Adrenal gland (tissue), 9 donors: ENCODE measurements at regions not wholly inside any gene's neighbourhood (a gene's known extent, or its start where the extent isn't known, plus 50 kb on each side); places are given as distances from the start of the nearest gene placed in this dataset.

Source experiments
- DNase-seq, 7 donors: peaks; one replicate each; pipeline ENCODE4 v3.0.0-alpha.2; 2019 to 2020
- H3K27ac ChIP-seq, 5 donors: fragments of 200-600 bp; sonication (generic) in 4 of 5; 1 replicate in 3 of 5; 2 replicates in 2 of 5; pipeline versions ENCODE4 v1.5.1 to v1.8.0; 2016 to 2020; ENCODE audit warnings: mild to moderate bottlenecking in 1 of 5
- H3K27me3 ChIP-seq: fragments of 200-600 bp; 2 replicates; pipeline ENCODE4 v1.8.0; 2021
- H3K36me3 ChIP-seq, 2 donors: fragments of 200-600 bp; replicated peaks in 1 of 2; 1 replicate in 1 of 2; 2 replicates in 1 of 2; pipeline versions ENCODE4 v1.5.1 to v1.8.0; 2018 to 2022
- H3K4me1 ChIP-seq, 2 donors: fragments of 200-600 bp; replicated peaks in 1 of 2; 1 replicate in 1 of 2; 2 replicates in 1 of 2; pipeline versions ENCODE4 v1.5.1 to v1.8.0; 2018 to 2021
- H3K4me3 ChIP-seq, 4 donors: fragments of 200-600 bp; sonication (generic) in 3 of 4; one replicate each; pipeline ENCODE4 v1.5.1; 2016 to 2018
- H3K9me3 ChIP-seq, 3 donors: fragments of 200-600 bp; sonication (generic) in 1 of 3; replicated peaks in 1 of 3; 1 replicate in 2 of 3; 2 replicates in 1 of 3; pipeline versions ENCODE4 v1.5.1 to v1.8.0; 2016 to 2021
- CTCF ChIP-seq, 6 experiments: fragments of 450-650 bp in 4 of 6; fragments of 200-600 bp in 2 of 6; sonication (generic) in 1 of 6; IDR thresholded peaks; 1 replicate in 5 of 6; 2 replicates in 1 of 6; pipeline versions ENCODE4 v1.5.1 to v1.8.0; 2016 to 2021; ENCODE audit warnings: antibody characterized with exemption in 6 of 6, mild to moderate bottlenecking in 2 of 6, moderate library complexity in 1 of 6
- POLR2A ChIP-seq, 2 donors: fragments of 450-650 bp; IDR thresholded peaks; one replicate each; pipeline ENCODE4 v1.6.1; 2017; ENCODE audit warnings: antibody characterized with exemption in 2 of 2, mild to moderate bottlenecking in 2 of 2, moderate library complexity in 1 of 2
- WGBS, 4 donors: extraction: QIAGEN DNeasy Blood & Tissue Kit in 2 of 4; methylation state at CpG; one replicate each; pipeline versions ENCODE4 v1.1.5 to v1.1.7; 2013 to 2017; 5-methylcytosine and 5-hydroxymethylcytosine counted together
- intact Hi-C, 2 donors: fragments of 100-400 bp; cut with DNase I; formaldehyde crosslinking; loops; one replicate each; pipeline versions ENCODE4 v1.14.1 to v1.15.0; 2022 to 2023
- donor health status: healthy with polysubstance abuse.
- donor health status: Bipolar disorder and iron deficiency.
- donor health status: DM: yes; HTN: yes; CAD: no.
- donor health status: DM: no; HTN: no; CAD: no.
- donor health status: DM: no; HTN: no; CAD: no.

GRCh38 chr12:58268069-58268468, 326.7 kb downstream of the ATP23 start:
- Histone ChIP-seq H3K4me1 (no peaks in the 10 kb centered on the region), H3K27me3 (no peaks in the 10 kb centered on the region), H3K36me3 (no peaks in the 10 kb centered on the region), H3K4me3 (no peak overlapping the region), H3K9me3 (no peaks in the 10 kb centered on the region), H3K27ac (no peak overlapping the region)
- DNase-seq = no peak
- no peak for TF ChIP-seq CTCF (IDR thresholded peaks at IDR 0.05)
- TF ChIP-seq POLR2A (IDR thresholded peaks at IDR 0.05) = no peak
- intact Hi-C loops = no loop called here

GRCh38 chr12:58269476-58269875, 328.1 kb downstream of the ATP23 start:
- 65 to 76% (median 72%) methylated on average over 2 of the region's 2 CpGs for WGBS, 4 donors
- intact Hi-C loops = no loop called here
- TF ChIP-seq CTCF (IDR thresholded peaks at IDR 0.05) (no peak), POLR2A (IDR thresholded peaks at IDR 0.05) (no peak)
- DNase-seq = no peak
- Histone ChIP-seq H3K36me3 (no peaks in the 10 kb centered on the region), H3K27ac (no peak overlapping the region), H3K4me1 (no peaks in the 10 kb centered on the region), H3K4me3 (no peak overlapping the region), H3K9me3 (no peaks in the 10 kb centered on the region), H3K27me3 (no peaks in the 10 kb centered on the region)

- 63 to 77% (median 65%) methylated on average over 6 of the region's 6 CpGs for WGBS, 4 donors
Measured at GRCh38 chr12:58270966-58271705, 329.8 kb downstream of the ATP23 start.

DNA sequence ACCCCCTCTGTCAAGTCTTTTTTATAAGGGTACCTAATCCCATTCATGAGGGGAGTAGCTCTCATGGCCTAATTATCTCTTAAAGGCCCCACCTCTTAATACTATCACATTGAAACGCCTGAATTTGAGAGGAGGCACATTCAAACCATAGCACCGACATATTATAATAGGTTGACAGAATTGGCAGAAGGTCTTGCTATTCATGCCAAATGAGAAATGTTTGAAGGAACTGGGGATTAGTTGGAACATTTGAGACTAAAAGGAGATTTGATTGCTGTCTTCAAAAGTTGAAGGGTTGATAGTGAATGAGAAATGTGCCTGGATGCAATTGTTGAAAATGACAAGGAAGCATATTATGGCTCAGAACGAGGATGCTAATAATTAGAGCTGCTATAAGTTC, 331.1 kb downstream of the ATP23 start:
- intact Hi-C loops = no loop called here
- Histone ChIP-seq H3K27me3 (no peaks in the 10 kb centered on the region), H3K9me3 (peaks cover 0 to 6% (median 0%) of the 10 kb centered on the region in 3 donors), H3K27ac (no peak overlapping the region), H3K4me3 (no peak overlapping the region), H3K36me3 (no peaks in the 10 kb centered on the region), H3K4me1 (no peaks in the 10 kb centered on the region)
- DNase-seq = no peak
- WGBS, 4 donors = 67 to 79% (median 69%) methylated on average over 3 of the region's 3 CpGs
- TF ChIP-seq CTCF (IDR thresholded peaks at IDR 0.05) (no peak), POLR2A (IDR thresholded peaks at IDR 0.05) (no peak)

More at GRCh38 chr12:58270966-58271705, 329.8 kb downstream of the ATP23 start:
- Histone ChIP-seq H3K4me1 (no peaks in the 10 kb centered on the region), H3K9me3 (no peaks in the 10 kb centered on the region), H3K4me3 (no peak overlapping the region), H3K27ac (no peak overlapping the region), H3K27me3 (no peaks in the 10 kb centered on the region), H3K36me3 (no peaks in the 10 kb centered on the region)
- TF ChIP-seq CTCF (IDR thresholded peaks at IDR 0.05) = no peak
- no peak for TF ChIP-seq POLR2A (IDR thresholded peaks at IDR 0.05)
- intact Hi-C loops = no loop called here
- DNase-seq = no peak
